ENCODE measurements at regions not wholly inside any gene's neighbourhood (a gene's known extent, or its start where the extent isn't known, plus 50 kb on each side); places are given as distances from the start of the nearest gene placed in this dataset.

DNA sequence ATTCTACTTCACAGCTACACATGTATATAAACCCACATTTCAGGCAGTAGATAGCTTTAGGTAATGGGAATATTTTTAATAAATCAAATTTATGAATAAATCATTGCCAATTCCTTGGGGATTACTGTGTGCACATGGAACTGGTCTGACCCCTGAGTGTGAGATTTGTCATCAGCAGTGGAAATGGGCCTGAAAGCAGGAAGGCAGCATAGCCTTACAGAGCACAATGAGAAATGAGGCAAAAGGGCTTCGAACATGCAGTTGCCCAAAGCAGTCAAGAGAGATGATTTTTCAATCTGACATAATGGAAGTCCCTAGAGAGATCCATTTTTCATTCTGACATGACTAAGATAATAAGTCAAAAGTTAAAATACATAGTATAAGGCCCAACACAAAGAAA is 599.2 kb downstream of the TUSC7 start:
- Mint-ChIP-seq H3K4me3 (no peak overlapping the region), H3K4me1 (peaks cover 7% of the 10 kb centered on the region), H3K27ac (no peak overlapping the region), H3K9me3 (no peaks in the 10 kb centered on the region), H3K36me3 (ENCODE audit: low read depth) (no peaks in the 10 kb centered on the region), H3K27me3 (ENCODE audit: low read depth, poor library complexity) (peaks cover 6% of the 10 kb centered on the region)
- no peak for DNase-seq
- TF ChIP-seq, protein P1, sequence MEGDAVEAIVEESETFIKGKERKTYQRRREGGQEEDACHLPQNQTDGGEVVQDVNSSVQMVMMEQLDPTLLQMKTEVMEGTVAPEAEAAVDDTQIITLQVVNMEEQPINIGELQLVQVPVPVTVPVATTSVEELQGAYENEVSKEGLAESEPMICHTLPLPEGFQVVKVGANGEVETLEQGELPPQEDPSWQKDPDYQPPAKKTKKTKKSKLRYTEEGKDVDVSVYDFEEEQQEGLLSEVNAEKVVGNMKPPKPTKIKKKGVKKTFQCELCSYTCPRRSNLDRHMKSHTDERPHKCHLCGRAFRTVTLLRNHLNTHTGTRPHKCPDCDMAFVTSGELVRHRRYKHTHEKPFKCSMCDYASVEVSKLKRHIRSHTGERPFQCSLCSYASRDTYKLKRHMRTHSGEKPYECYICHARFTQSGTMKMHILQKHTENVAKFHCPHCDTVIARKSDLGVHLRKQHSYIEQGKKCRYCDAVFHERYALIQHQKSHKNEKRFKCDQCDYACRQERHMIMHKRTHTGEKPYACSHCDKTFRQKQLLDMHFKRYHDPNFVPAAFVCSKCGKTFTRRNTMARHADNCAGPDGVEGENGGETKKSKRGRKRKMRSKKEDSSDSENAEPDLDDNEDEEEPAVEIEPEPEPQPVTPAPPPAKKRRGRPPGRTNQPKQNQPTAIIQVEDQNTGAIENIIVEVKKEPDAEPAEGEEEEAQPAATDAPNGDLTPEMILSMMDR (IDR thresholded peaks at IDR 0.05), result no peak

DNA sequence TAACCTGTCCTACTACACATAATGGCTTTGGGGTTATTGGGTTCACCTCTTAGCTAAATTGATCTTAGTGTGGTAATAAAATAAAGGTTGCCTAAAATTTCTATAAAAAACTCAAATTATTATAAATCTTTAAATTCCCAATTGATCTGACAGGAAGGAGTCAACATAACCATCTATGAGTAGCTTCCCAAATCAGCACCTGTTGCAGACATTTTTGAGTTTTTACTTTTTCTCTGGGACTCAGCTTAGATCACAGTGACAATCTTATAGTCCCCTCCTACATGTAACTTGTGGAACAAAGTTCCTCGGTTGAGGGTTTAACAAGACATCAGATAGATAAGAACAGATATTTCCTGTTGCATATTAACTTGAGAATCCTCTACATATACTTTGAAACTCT is 601.0 kb downstream of the TUSC7 start:
- no peak for DNase-seq
- Mint-ChIP-seq H3K9me3 (no peaks in the 10 kb centered on the region), H3K36me3 (ENCODE audit: low read depth) (no peaks in the 10 kb centered on the region), H3K27me3 (ENCODE audit: low read depth, poor library complexity) (no peaks in the 10 kb centered on the region), H3K4me1 (peaks cover 7% of the 10 kb centered on the region), H3K4me3 (no peak overlapping the region), H3K27ac (no peak overlapping the region)
- TF ChIP-seq, protein P1 (IDR thresholded peaks at IDR 0.05), result no peak

DNA sequence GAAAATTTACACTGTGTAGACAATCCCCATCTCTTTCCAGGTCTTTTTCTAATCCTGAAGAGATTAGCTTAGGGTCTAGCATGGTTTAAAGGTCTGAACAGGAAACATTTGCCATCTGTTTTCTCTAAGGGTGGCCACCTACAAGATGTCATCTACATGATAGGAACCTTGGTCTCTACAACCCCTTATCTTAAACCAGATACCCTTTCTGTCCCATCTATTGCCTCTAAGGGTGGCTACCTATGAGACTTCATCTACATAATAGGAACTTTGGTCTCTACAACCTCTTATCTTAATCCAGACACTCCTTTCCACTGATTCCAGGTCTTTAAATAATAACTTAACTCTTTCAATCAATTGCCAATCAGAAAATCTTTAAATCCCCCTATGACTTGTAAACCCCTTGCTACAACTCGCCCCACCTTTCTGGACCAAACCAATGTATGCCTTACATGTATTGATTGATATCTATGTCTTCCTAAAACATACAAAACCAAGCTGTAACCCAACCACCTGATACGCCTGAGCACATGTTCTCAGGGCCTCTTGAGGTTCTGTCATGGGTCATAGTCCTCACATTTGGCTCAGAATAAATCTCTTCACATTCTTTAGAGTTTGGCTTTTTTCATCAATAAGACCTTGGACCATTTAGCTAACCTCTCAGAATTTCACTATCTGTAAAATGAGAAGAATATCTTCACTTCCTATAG is 605.0 kb downstream of the TUSC7 start:
- Mint-ChIP-seq H3K4me1 (no peaks in the 10 kb centered on the region), H3K4me3 (no peak overlapping the region), H3K36me3 (ENCODE audit: low read depth) (no peaks in the 10 kb centered on the region), H3K27ac (no peak overlapping the region), H3K9me3 (no peaks in the 10 kb centered on the region), H3K27me3 (ENCODE audit: low read depth, poor library complexity) (no peaks in the 10 kb centered on the region)
- TF ChIP-seq, protein P1 (IDR thresholded peaks at IDR 0.05), result no peak
- no peak for DNase-seq

DNA sequence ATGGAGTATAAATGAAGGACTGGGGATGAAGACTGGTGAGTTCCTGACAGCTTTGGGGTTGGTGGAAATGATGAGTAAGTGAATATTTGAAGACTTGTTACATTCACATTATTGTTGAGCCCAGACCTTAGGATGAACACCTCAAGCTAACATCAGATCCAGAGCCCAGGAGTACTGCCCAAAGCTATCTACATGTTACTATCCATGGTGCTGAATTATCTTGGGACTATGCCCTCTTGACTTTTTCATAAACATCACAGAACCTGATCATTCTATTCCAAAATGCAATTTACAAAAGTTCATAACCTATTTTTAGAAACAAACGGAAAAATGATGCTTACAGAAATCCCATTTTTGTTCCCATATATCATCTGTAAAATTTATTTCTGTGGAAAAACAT is 613.3 kb downstream of the TUSC7 start:
- peak; percentile 9 for DNase-seq
- no peak overlapping the region for H3K27ac Mint-ChIP-seq
- H3K4me1 Mint-ChIP-seq, result no peaks in the 10 kb centered on the region
- TF ChIP-seq, protein P1 (IDR thresholded peaks at IDR 0.05), result no peak
- H3K27me3 Mint-ChIP-seq (ENCODE audit: low read depth, poor library complexity), result no peaks in the 10 kb centered on the region
- peaks cover 9% of the 10 kb centered on the region for H3K9me3 Mint-ChIP-seq
- no peaks in the 10 kb centered on the region for H3K36me3 Mint-ChIP-seq (ENCODE audit: low read depth)
- H3K4me3 Mint-ChIP-seq, result no peak overlapping the region

DNA sequence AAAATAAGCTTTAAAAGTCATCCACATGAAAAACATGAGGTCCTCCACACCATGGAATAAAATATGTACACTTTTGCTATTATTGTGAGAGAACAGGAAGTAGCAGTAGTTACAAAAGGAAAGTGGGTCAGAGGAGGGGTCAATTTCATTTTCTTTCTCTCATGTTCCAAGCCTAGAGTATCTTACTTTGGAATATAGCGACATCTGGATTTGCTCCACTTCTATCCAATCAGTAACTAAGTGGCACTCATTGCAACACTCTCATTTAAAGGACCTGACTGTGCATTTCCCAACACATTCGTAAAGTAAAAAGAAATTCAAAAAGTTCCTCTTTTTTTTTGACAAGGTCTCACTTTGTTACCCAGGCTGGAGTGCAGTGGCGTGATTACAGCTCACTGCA is 637.3 kb downstream of the TUSC7 start:
- no peak for DNase-seq
- H3K27ac Mint-ChIP-seq, result no peak overlapping the region

More for the DNA sequence above, 637.3 kb downstream of the TUSC7 start:
- Mint-ChIP-seq H3K4me3 (no peak overlapping the region), H3K4me1 (no peaks in the 10 kb centered on the region), H3K36me3 (ENCODE audit: low read depth) (no peaks in the 10 kb centered on the region), H3K9me3 (no peaks in the 10 kb centered on the region), H3K27me3 (ENCODE audit: low read depth, poor library complexity) (peaks cover 4% of the 10 kb centered on the region)
- TF ChIP-seq, protein P1 (IDR thresholded peaks at IDR 0.05), result no peak

Measured in nephron progenitor cell (in vitro differentiated cells).